ENCODE measurements at regions not wholly inside any gene's neighbourhood (a gene's known extent, or its start where the extent isn't known, plus 50 kb on each side); places are given as distances from the start of the nearest gene placed in this dataset.

- Histone ChIP-seq H3K27ac (ENCODE audit: insufficient read depth, low read length) (no peak overlapping the region), H3K9me3 (ENCODE audit: control insufficient read depth, insufficient read depth, low read depth, low read length) (no peaks in the 10 kb centered on the region), H3K4me3 (replicated peaks in 1 of 4; ENCODE audit: control extremely low read depth in 1 of 4, insufficient read depth in 1 of 4, low read depth in 3 of 4, low read length in 4 of 4) (no peak overlapping the region), H2AFZ (ENCODE audit: low read length) (no peak overlapping the region), H3K27me3 (ENCODE audit: control insufficient read depth, insufficient read depth, low read length) (no peaks in the 10 kb centered on the region), H3K79me2 (ENCODE audit: control insufficient read depth, insufficient read depth, low read length) (no peaks in the 10 kb centered on the region), H4K20me1 (ENCODE audit: control insufficient read depth, extremely low read depth, insufficient read depth, low read length) (no peaks in the 10 kb centered on the region), H3K4me1 (ENCODE audit: control insufficient read depth, extremely low read depth, insufficient read depth, low read length) (peaks cover 2% of the 10 kb centered on the region), H3K9ac (ENCODE audit: insufficient read depth, low read length) (no peak overlapping the region), H3K4me2 (ENCODE audit: extremely low read depth, insufficient read depth, low read length) (no peak overlapping the region), H3K36me3 (ENCODE audit: control insufficient read depth, insufficient read depth, low read length) (no peaks in the 10 kb centered on the region)
- TF ChIP-seq CTCF (conservative IDR thresholded peaks at IDR 0.05 in 1 of 2, IDR thresholded peaks at IDR 0.05 in 1 of 2; ENCODE audit: low read depth in 1 of 2, low read length in 2 of 2), result no peak
- no peak for TF ChIP-seq EZH2 (IDR thresholded peaks at IDR 0.05; ENCODE audit: low read length, missing control alignments)
- DNase-seq (ENCODE audit: low read depth in 2 of 2), result no peak
Measured at GRCh38 chr7:16348251-16348650, 73.1 kb downstream of the CRPPA start.

- Histone ChIP-seq H3K4me2 (ENCODE audit: extremely low read depth, insufficient read depth, low read length) (no peak overlapping the region), H3K4me1 (ENCODE audit: control insufficient read depth, extremely low read depth, insufficient read depth, low read length) (peaks cover 2% of the 10 kb centered on the region), H4K20me1 (ENCODE audit: control insufficient read depth, extremely low read depth, insufficient read depth, low read length) (no peaks in the 10 kb centered on the region), H3K27me3 (ENCODE audit: control insufficient read depth, insufficient read depth, low read length) (no peaks in the 10 kb centered on the region), H3K27ac (ENCODE audit: insufficient read depth, low read length) (no peak overlapping the region), H3K79me2 (ENCODE audit: control insufficient read depth, insufficient read depth, low read length) (no peaks in the 10 kb centered on the region), H3K36me3 (ENCODE audit: control insufficient read depth, insufficient read depth, low read length) (no peaks in the 10 kb centered on the region), H3K4me3 (replicated peaks in 1 of 4; ENCODE audit: control extremely low read depth in 1 of 4, insufficient read depth in 1 of 4, low read depth in 3 of 4, low read length in 4 of 4) (no peak overlapping the region), H2AFZ (ENCODE audit: low read length) (no peak overlapping the region), H3K9ac (ENCODE audit: insufficient read depth, low read length) (no peak overlapping the region), H3K9me3 (ENCODE audit: control insufficient read depth, insufficient read depth, low read depth, low read length) (no peaks in the 10 kb centered on the region)
- no peak for TF ChIP-seq CTCF (conservative IDR thresholded peaks at IDR 0.05 in 1 of 2, IDR thresholded peaks at IDR 0.05 in 1 of 2; ENCODE audit: low read depth in 1 of 2, low read length in 2 of 2)
- DNase-seq (ENCODE audit: low read depth in 2 of 2), result peak in 1 of 2 donors; percentile 68
Measured at GRCh38 chr7:16347827-16348192, 73.5 kb downstream of the CRPPA start.

GRCh38 chr7:16347066-16347826 is 74.1 kb downstream of the CRPPA start:
- no peak overlapping the region for H3K9ac ChIP-seq (ENCODE audit: insufficient read depth, low read length)
- no peaks in the 10 kb centered on the region for H3K36me3 ChIP-seq (ENCODE audit: control insufficient read depth, insufficient read depth, low read length)
- no peaks in the 10 kb centered on the region for H3K79me2 ChIP-seq (ENCODE audit: control insufficient read depth, insufficient read depth, low read length)
- peak in 1 of 2 donors; percentile 60 for DNase-seq (ENCODE audit: low read depth in 2 of 2)
- H3K27ac ChIP-seq (ENCODE audit: insufficient read depth, low read length), result no peak overlapping the region
- no peaks in the 10 kb centered on the region for H3K27me3 ChIP-seq (ENCODE audit: control insufficient read depth, insufficient read depth, low read length)
- TF ChIP-seq CTCF (conservative IDR thresholded peaks at IDR 0.05 in 1 of 2, IDR thresholded peaks at IDR 0.05 in 1 of 2; ENCODE audit: low read depth in 1 of 2, low read length in 2 of 2) (no peak), EZH2 (IDR thresholded peaks at IDR 0.05; ENCODE audit: low read length, missing control alignments) (no peak)
- no peak overlapping the region for H2AFZ ChIP-seq (ENCODE audit: low read length)
- peaks cover 2% of the 10 kb centered on the region for H3K4me1 ChIP-seq (ENCODE audit: control insufficient read depth, extremely low read depth, insufficient read depth, low read length)
- no peak overlapping the region for H3K4me3 ChIP-seq (replicated peaks in 1 of 4; ENCODE audit: control extremely low read depth in 1 of 4, insufficient read depth in 1 of 4, low read depth in 3 of 4, low read length in 4 of 4)
- no peak overlapping the region for H3K4me2 ChIP-seq (ENCODE audit: extremely low read depth, insufficient read depth, low read length)
- H4K20me1 ChIP-seq (ENCODE audit: control insufficient read depth, extremely low read depth, insufficient read depth, low read length), result no peaks in the 10 kb centered on the region
- no peaks in the 10 kb centered on the region for H3K9me3 ChIP-seq (ENCODE audit: control insufficient read depth, insufficient read depth, low read depth, low read length)
